GM23338 (cell line): ENCODE measurements at regions not wholly inside any gene's neighbourhood (a gene's known extent, or its start where the extent isn't known, plus 50 kb on each side); places are given as distances from the start of the nearest gene placed in this dataset.

ENCODE experiments used
- ATAC-seq: fragments of 200-7000 bp; cut with Tn5 transposase; 3 replicates; pipeline ENCODE4 v1.9.1; 2020
- DNase-seq: peaks from one replicate; pipeline ENCODE4 v3.0.0-alpha.2; 2015; ENCODE audit warnings: low spot score
- H2AFZ ChIP-seq: fragments of 200-600 bp; sonication (generic); 2 replicates; pipeline ENCODE4 v1.8.0; 2016; ENCODE audit warnings: antibody characterized with exemption, mild to moderate bottlenecking, moderate library complexity
- H3F3A ChIP-seq: fragments of 200-600 bp; sonication (generic); replicated peaks from 2 replicates; pipeline ENCODE4 v1.8.0; 2017; ENCODE audit warnings: antibody characterized with exemption, mixed run types, low read depth
- H3K27ac ChIP-seq: fragments of 200-600 bp; sonication (generic); 2 replicates; pipeline ENCODE4 v1.6.1; 2016; ENCODE audit warnings: low read depth
- H3K27me3 ChIP-seq: fragments of 200-600 bp; sonication (generic); 2 replicates; pipeline ENCODE4 v1.8.0; 2016; ENCODE audit warnings: mild to moderate bottlenecking, mixed run types, moderate library complexity; ENCODE audit not compliant: insufficient read depth
- H3K36me3 ChIP-seq: fragments of 200-600 bp; sonication (generic); 2 replicates; pipeline ENCODE4 v1.8.0; 2016; ENCODE audit warnings: mild to moderate bottlenecking; ENCODE audit not compliant: insufficient read depth
- H3K4me1 ChIP-seq: fragments of 200-600 bp; sonication (generic); 2 replicates; pipeline ENCODE4 v1.8.0; 2016; ENCODE audit warnings: mild to moderate bottlenecking, moderate library complexity; ENCODE audit not compliant: insufficient read depth
- H3K4me2 ChIP-seq: fragments of 200-600 bp; sonication (generic); 2 replicates; pipeline ENCODE4 v1.7.1; 2017; ENCODE audit warnings: mixed run types
- H3K4me3 ChIP-seq: fragments of 200-600 bp; sonication (generic); 2 replicates; pipeline ENCODE4 v1.6.1; 2016; ENCODE audit warnings: mixed run types
- H3K79me2 ChIP-seq: fragments of 200-600 bp; sonication (generic); replicated peaks from 2 replicates; pipeline ENCODE4 v1.8.0; 2017; ENCODE audit warnings: mild to moderate bottlenecking; ENCODE audit not compliant: insufficient read depth
- H3K9me2 ChIP-seq: fragments of 200-600 bp; sonication (generic); 2 replicates; pipeline ENCODE4 v1.8.0; 2017; ENCODE audit not compliant: insufficient read depth
- H4K20me1 ChIP-seq: fragments of 200-600 bp; sonication (generic); replicated peaks from 2 replicates; pipeline ENCODE4 v1.8.0; 2017; ENCODE audit warnings: mild to moderate bottlenecking; ENCODE audit not compliant: insufficient read depth
- H3K27ac Mint-ChIP-seq: 2 replicates; pipeline ENCODE4 v1.8.0; 2020; ENCODE audit warnings: inconsistent platforms, mild to moderate bottlenecking, moderate library complexity, mixed read lengths
- H3K27me3 Mint-ChIP-seq: 3 replicates; pipeline ENCODE4 v1.8.0; 2022; ENCODE audit warnings: low read depth, mild to moderate bottlenecking, moderate library complexity, mixed read lengths, inconsistent platforms; ENCODE audit not compliant: insufficient read depth, poor library complexity
- H3K36me3 Mint-ChIP-seq: 3 replicates; pipeline ENCODE4 v1.8.0; 2021; ENCODE audit warnings: low read depth, mild to moderate bottlenecking, inconsistent platforms, moderate library complexity, mixed read lengths
- H3K4me1 Mint-ChIP-seq: 3 replicates; pipeline ENCODE4 v1.8.0; 2020; ENCODE audit warnings: mild to moderate bottlenecking, inconsistent platforms, mixed read lengths
- H3K4me3 Mint-ChIP-seq: 3 replicates; pipeline ENCODE4 v1.8.0; 2021; ENCODE audit warnings: moderate library complexity, mild to moderate bottlenecking, inconsistent platforms, mixed read lengths
- H3K9me3 Mint-ChIP-seq: 3 replicates; pipeline ENCODE4 v1.8.0; 2020; ENCODE audit warnings: moderate library complexity, mild to moderate bottlenecking, inconsistent platforms, mixed read lengths
- CREB1 ChIP-seq: fragments of 250-450 bp; sonication (Bioruptor Pico); IDR thresholded peaks from 2 replicates; pipeline ENCODE4 v1.5.0; 2020; ENCODE audit warnings: low read depth, mild to moderate bottlenecking, moderate library complexity
- CTCF ChIP-seq, 2 experiments: fragments of 200-600 bp in 1 of 2; sonication (generic) in 1 of 2; conservative IDR thresholded peaks; 2 replicates each; pipeline versions ENCODE4 v1.5.1 to v1.6.1; 2016 to 2017; ENCODE audit warnings: antibody characterized with exemption in 2 of 2, low read depth in 2 of 2, mild to moderate bottlenecking in 2 of 2, moderate library complexity in 1 of 2
- EZH2 ChIP-seq: fragments of 200-600 bp; sonication (generic); IDR thresholded peaks from one replicate; pipeline ENCODE4 v1.8.0; 2017; ENCODE audit warnings: antibody characterized with exemption, mild to moderate bottlenecking, low read depth; ENCODE audit not compliant: unreplicated experiment
- EZH2phosphoT487 ChIP-seq: fragments of 200-600 bp; sonication (generic); IDR thresholded peaks from one replicate; pipeline ENCODE4 v1.8.1; 2018; ENCODE audit warnings: antibody characterized with exemption; ENCODE audit not compliant: unreplicated experiment
- NANOG ChIP-seq: IDR thresholded peaks from 2 replicates; pipeline ENCODE4 v1.6.1; 2016; ENCODE audit warnings: antibody characterized with exemption, borderline replicate concordance
- POLR2AphosphoS5 ChIP-seq: IDR thresholded peaks from 2 replicates; pipeline ENCODE4 v1.6.1; 2016; ENCODE audit warnings: antibody characterized with exemption, low read depth
- REST ChIP-seq: IDR thresholded peaks from one replicate; pipeline ENCODE4 v1.6.1; 2018; ENCODE audit warnings: antibody characterized with exemption; ENCODE audit not compliant: unreplicated experiment
- STAT1 ChIP-seq: IDR thresholded peaks from one replicate; pipeline ENCODE4 v1.6.1; 2016; ENCODE audit warnings: antibody characterized with exemption; ENCODE audit not compliant: unreplicated experiment
- ZNF331 ChIP-seq: fragments of 250-450 bp; sonication (Bioruptor Pico); IDR thresholded peaks from 2 replicates; pipeline ENCODE4 v1.5.0; 2020; ENCODE audit warnings: low read depth, mild to moderate bottlenecking, moderate library complexity
- ZNF462 ChIP-seq: fragments of 250-450 bp; sonication (Bioruptor Pico); IDR thresholded peaks from 2 replicates; pipeline ENCODE4 v1.5.0; 2020; ENCODE audit warnings: mild to moderate bottlenecking, moderate library complexity

- H3K4me1 ChIP-seq = no peaks in the 10 kb centered on the region
- H2AFZ ChIP-seq = no peak overlapping the region
- ATAC-seq = no peak
- H3K4me2 ChIP-seq = no peak overlapping the region
- no peak for DNase-seq
- no peaks in the 10 kb centered on the region for H3K9me3 Mint-ChIP-seq
- peaks cover 2% of the 10 kb centered on the region for H3K27me3 Mint-ChIP-seq
- H3K79me2 ChIP-seq = no peaks in the 10 kb centered on the region
- TF ChIP-seq STAT1 = no peak
- no peak for TF ChIP-seq POLR2AphosphoS5
- TF ChIP-seq NANOG = no peak
- TF ChIP-seq CREB1 (CRISPR knock-in tag) = no peak
- no peaks in the 10 kb centered on the region for H3K36me3 ChIP-seq
- no peak overlapping the region for H3K4me3 Mint-ChIP-seq
- no peaks in the 10 kb centered on the region; the same call in 2 of the 3 replicates for H3K36me3 Mint-ChIP-seq
- no peaks in the 10 kb centered on the region for H3F3A ChIP-seq
- H3K27ac ChIP-seq = no peak overlapping the region
- peaks cover 2% of the 10 kb centered on the region; the same call in 1 of the 3 replicates for H3K4me1 Mint-ChIP-seq
- H3K4me3 ChIP-seq = no peak overlapping the region
- H3K27ac Mint-ChIP-seq = no peak overlapping the region
- H3K9me2 ChIP-seq = no peaks in the 10 kb centered on the region
- no peaks in the 10 kb centered on the region for H4K20me1 ChIP-seq
- H3K27me3 ChIP-seq = no peaks in the 10 kb centered on the region
Observed at GRCh38 chr7:15143121-15143520, 240.6 kb upstream of the DGKB start.

- Mint-ChIP-seq H3K4me1 (peaks cover 2% of the 10 kb centered on the region; the same call in 1 of the 3 replicates), H3K27ac (no peak overlapping the region), H3K27me3 (peaks cover 2% of the 10 kb centered on the region), H3K36me3 (no peaks in the 10 kb centered on the region), H3K9me3 (no peaks in the 10 kb centered on the region), H3K4me3 (no peak overlapping the region)
- DNase-seq = no peak
- ATAC-seq = no peak
- H3K9me2 ChIP-seq = no peaks in the 10 kb centered on the region
- H3K27ac ChIP-seq = no peak overlapping the region
- no peaks in the 10 kb centered on the region for H3K79me2 ChIP-seq
- H2AFZ ChIP-seq = no peak overlapping the region
- no peak for TF ChIP-seq REST
- TF ChIP-seq ZNF462 (CRISPR knock-in tag) = no peak
- TF ChIP-seq CTCF (conservative IDR thresholded peaks at IDR 0.05; ENCODE audit: low read depth in 2 of 2) = no peak
- TF ChIP-seq EZH2phosphoT487 = no peak
- no peak for TF ChIP-seq ZNF331 (CRISPR knock-in tag)
- TF ChIP-seq EZH2 = no peak
- no peaks in the 10 kb centered on the region for H3K36me3 ChIP-seq
- no peaks in the 10 kb centered on the region for H3F3A ChIP-seq
- no peaks in the 10 kb centered on the region for H3K27me3 ChIP-seq
- H3K4me2 ChIP-seq = no peak overlapping the region
- H3K4me3 ChIP-seq = no peak overlapping the region
- H4K20me1 ChIP-seq = no peaks in the 10 kb centered on the region
- no peaks in the 10 kb centered on the region for H3K4me1 ChIP-seq
Observed at GRCh38 chr7:15140431-15140830, 237.9 kb upstream of the DGKB start.
